COLO668 (cell line): ENCODE measurements at regions not wholly inside any gene's neighbourhood (a gene's known extent, or its start where the extent isn't known, plus 50 kb on each side); places are given as distances from the start of the nearest gene placed in this dataset.

Source experiments
- DNase-seq: peaks from one replicate; lab custom pipeline; 2025; ENCODE audit not compliant: unreplicated experiment; lab: John Stamatoyannopoulos, UW

DNA sequence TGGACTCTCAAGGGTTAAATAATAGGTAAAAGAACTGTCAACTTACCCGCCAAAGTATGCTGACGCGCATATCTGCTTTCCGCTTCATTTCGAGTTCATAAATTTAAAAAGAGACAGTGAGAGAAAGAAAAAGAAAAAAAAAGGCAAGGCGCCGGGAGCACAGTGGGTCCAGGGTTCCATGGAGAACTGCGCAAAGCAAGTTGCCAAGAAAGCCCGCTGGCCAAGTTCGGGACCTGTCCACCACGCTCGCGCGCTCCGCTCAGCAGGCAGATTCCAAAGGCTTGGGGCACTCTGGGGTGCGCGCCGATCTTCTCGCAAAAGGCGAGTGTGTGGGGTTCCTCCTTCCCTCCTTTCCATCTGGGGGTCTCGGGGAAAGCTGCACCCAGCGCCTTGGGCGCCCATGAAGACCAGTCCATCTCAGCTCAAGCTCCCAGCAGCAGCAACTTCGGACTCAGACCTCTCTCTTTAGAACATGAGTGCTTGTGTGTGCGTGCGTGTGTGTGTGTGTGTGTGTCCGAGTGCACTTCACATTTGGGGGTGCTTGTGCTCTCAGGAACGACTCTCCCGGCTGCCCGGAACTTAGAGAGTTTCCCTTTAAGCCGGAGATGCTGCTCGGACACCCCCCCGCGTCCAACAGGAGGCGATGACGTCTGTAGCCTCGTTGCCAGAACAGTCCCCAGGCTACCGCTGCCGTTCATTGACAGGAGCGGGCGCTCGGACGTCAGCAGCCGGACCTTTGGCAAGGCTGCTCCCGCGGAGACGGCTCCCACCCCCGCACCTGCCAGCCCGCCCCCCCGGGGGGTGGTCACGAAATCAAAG, 180.0 kb downstream of the TBXT start:
- no peak for DNase-seq

DNA sequence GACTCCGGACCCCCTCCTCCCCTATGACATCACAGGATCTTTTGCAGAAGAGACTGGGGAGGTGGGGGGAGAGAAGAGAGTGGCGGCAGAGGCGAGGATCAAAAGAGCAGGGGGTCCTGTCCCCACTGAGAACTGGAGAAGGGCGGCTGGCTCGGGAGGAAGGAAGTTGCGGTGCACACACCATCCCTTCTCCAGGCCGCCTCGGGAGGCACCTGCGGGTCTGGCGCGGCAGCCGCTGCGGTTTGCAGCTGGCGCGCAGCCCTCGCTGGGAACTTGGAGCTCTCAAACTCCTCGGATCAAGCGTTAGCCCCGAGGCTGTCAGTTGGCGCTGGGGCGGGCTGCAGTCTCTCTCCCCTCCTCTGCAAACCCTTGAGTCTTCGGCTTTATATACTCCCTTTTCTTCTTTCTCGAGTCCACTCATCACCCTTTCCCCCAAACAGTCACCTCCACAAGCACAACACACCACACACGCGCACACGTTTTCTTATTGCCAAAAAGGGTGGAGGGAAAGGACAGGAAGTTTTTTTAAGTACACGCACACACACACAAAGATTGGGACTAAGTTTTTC, 180.7 kb downstream of the TBXT start:
- no peak for DNase-seq

DNA sequence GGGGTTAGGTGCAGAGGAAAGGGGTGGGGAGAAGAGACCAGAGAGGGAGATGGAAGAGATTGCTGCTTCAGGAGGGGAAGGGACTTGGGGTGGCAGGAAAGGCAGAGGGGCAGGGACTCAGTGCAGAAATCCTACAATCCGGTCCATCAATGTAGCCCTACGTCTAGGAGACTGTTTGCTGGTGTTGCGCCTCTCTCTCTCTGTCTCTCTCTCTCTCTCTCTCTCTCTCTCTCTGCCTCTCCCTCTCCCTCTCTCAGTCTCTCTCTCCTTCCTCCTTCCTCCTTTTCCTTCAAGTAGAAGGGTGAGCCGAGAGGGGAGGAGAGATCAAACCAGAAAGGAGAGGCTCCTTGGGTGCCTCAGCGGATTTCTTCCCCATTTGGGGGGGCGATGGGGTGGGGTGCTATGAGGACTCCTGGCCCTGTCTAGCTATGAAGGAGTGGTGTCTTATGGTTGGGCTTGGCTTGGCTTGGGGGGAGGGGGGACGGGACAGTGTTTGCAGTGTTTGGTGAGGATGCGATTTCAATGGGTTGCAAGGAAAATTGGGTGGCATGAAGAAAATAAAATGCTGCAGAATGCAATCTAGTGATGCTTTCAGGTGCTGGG, 181.2 kb downstream of the TBXT start:
- no peak for DNase-seq

DNA sequence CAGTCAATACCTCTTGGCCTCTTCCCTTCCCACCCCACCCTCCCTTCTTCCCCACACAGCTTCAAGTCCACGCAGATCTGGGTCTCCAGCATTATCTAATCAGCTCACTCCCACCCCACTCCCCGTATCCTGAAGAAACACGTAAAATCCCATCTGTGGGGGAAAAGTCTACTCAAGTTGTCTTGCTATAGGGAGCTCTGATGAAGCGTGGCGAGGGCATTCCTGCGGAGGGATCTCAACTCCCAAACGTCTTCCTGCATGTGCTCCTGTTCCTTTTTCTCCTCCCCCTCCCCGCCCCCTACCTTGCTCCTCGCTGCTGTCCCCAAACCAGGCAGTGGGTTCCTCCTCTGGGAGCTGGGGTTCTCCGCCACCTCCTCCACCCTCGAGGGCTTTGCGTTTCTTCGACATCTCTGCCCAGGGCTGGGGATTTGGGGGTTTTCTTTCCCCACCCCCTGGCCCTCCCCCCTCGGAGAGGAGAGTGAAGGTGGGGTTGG, 181.8 kb downstream of the TBXT start:
- no peak for DNase-seq

DNA sequence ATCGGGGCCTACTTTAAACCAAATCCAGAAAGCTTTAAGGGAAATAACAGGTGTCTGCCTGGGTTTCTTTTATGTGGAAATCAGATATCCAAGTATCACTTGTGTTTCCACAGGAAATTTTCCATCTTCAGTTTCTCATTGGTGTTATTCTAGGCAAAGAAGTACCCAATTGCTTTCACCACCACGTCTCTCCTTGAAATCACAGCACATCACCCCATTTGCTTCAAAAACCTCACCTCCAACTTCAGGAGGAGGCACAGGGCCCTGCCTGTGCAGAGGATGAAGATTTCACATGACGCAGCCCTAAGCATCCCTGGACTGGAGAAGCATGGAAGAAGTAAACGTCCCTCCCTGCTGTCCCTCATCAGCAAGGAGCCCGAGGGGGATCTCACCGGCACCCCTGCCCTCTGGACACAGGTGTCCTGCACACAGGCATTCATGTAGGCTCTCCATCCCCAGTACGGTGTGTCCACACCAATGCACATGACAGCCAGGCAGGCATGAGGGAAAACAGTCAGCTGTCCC, 182.3 kb downstream of the TBXT start:
- no peak for DNase-seq

DNA sequence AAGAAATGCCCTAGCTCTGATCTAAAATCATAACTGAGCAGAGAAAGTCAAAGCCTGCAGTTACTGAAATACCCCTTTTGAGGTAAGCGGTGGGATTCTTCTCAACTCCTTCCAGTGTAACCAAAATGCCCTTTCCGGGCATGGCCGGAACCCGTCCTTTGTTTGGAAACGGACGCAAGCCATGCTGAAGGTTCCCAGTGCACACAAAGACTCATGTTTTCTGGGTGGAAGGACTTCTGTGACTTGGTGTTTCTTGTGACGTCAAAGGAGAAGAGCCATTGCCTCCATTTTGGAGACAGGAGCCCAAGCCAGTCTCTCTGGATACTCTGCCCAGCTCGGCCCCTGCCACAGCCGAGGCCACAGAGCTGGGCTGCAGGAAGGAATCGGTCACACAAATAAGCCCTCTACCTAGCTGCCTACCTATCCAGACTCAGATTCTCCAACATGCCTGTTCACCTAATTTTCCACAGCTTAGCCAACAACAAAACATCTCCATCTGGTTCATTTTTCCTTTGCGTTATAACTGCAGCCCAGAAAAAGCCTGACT, 182.8 kb downstream of the TBXT start:
- DNase-seq, result no peak

DNA sequence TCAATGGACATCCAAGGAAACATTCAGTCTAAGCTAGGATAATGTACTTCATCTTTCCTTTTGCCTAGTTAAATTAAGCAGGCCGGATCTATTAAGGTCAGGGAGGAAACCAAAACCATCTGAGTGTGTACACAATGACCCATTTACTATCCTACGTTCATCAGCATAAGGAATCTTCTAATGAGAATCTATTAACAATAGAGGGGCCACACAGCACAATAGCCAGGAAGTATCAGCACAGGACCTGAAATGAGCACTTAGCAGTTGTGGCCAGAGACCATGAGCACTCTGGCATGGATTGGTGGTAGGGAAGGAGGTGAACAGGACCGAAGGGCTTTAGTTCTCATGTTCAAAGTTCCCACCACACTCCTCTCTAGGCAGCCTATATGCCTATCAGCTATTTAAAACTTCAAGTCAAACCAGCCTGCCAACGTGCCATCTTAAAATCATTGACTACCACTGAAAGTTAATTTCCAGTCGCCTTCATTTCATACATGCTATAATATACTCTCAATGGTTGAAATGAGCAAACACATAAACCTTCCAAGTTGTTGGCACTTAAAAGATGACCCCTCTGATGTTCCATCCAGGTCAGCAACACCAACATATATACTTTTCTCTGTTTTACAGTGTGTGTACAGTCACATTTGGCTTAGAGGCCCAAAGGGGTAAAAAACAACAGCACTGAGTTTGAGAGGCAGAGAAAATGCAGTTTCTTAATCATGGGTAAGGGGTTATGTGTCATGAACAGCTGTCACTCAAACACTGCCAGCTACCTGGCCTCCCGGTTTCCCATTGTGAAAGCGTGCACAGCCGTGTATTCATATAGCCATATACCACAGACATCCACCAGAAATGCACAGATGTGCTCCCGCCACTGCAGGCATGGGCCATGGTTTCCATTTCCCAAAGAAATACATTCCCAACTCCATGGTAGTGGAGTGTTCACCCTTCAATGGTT, 184.3 kb downstream of the TBXT start:
- DNase-seq, result no peak

DNA sequence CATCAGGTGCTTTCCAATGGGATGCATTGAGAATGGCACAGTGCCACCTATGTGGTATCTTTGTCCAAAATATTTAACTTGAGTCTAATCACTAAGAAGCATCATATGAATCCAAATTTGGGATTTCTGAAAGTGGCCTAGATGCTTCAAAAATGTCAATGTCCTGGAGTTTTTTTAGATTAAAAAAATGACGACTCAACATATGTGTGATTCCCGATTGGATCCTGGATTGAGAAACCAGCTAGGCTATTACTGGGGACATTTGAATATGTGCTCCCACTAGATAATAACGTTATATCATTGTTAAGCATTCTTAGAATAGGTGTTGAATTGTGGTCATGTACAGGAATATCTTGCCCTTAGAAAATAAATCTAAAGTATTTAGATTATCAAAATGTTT, 189.2 kb downstream of the TBXT start:
- no peak for DNase-seq

DNA sequence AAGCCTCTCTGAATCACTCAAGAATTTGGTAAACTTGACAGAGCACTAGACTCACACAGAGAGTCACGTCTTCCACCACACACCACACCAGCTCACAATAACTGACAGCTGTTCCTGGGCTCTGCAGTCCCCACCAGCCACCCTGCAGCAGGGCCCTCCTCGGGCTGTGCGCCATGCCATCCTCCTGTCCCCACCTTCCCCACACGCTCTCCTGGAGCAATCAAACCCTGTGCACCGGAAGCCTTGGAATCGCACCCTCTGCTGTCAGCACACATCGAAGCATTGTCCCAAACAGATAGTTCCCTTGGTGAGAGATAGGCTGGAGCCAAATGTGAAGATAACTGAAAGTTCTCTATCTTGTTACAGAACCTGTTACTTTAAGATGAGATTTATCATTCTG, 191.0 kb downstream of the TBXT start:
- no peak for DNase-seq

DNA sequence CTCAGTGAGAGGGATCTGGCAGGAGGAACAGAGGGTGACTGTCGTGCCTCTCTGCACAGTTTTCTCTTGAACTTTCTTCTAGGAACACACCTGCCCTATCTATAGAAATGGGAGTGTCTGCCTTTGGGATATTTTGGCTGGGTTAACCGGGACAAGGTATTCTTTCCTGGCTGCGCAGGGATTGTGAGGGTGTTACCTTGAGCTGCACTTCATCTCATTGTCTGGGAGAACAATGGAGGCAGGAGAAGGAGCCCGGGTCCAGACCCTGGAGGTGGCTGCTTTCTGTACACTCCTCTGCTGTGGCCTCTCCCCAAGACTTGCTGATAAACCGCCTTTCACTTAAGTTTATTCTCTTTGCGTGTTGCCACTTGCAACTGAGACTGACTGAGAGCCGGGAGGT, 192.8 kb downstream of the TBXT start:
- no peak for DNase-seq

DNA sequence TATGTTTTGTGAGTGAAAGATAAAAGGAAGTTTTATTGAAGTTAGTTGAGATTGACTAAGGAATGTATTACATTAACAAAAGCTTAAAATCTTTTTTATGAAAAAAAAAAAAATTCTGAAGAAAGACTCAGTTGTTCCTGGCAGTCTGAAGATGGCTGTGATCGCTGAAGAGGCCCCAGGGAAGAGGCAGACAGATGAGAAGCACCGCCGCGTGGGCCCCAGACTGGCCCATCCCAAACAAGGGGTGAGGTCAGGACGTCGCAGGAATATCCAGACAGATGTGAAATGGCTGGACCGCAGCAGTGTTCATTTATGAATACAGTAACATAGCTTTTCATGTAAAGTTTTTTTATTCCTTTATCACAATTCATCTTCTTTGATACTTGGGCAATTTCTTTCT, 194.2 kb downstream of the TBXT start:
- DNase-seq, result no peak

DNA sequence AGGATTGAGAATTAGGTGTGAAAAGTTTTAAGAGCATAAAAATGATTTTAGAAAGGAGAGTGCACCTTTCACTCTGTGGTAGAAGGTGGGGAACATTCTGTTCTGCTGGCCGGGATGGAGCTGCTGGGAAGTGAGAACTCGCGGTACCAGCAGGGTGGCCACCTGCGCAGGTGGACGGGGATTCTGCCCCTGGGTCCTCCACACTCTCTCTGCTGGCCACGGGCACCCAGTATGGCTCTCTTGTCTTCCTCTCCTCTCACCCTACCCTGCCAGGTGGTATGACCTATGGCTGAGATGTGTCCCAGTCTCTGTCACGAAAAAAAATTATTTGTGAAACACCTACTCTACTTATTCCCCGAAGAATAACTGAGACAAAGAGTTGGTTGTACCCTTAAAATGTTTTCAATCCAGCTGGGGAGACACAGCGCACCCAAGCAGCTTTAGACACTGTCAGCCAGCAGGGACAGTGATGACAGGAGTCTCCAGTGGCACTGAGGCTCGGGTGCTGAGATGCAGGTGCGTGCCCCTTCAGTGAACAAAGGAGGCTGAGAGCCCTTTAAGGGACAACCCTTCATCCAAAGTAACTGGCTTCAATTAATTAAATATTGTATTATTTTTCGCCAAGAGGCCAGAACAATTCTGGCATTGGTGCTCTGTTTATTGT, 195.4 kb downstream of the TBXT start:
- no peak for DNase-seq

DNA sequence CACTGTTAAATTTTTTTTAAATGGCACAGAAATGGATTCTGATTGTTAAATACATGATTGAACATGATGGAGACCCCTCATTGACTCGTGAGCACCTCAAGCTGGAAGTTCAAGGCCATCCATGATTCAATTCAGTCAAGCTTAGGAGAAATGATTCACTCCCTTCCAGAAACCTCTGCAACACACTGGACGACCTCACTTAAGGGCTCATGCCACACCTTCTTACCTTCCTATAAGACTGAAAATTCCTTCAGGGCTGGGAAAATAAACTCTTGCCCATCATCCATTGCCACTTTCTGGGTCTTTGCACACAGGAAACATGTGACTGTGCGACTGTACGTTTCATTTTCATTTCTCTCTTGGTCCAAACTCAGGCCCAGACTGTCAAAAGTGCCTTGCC, 196.4 kb downstream of the TBXT start:
- DNase-seq, result no peak

DNA sequence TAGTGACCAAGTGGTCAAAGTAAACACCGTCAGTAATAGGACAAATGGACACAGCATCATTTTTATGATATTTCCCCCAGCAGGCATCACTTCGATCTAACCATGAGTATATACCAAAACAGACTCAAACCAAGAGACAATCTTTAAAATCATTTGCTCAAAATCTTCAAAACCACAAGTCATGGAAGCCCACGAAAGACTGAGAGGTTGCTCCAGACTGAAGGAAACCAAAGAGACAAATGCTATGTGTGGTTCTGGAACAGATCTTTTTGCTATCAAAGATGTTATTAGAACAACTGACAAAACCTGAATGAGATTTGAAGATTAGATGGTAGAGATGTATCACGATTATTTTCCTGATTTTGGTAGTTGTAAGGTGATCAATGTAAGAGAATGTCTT, 197.7 kb downstream of the TBXT start:
- no peak for DNase-seq

DNA sequence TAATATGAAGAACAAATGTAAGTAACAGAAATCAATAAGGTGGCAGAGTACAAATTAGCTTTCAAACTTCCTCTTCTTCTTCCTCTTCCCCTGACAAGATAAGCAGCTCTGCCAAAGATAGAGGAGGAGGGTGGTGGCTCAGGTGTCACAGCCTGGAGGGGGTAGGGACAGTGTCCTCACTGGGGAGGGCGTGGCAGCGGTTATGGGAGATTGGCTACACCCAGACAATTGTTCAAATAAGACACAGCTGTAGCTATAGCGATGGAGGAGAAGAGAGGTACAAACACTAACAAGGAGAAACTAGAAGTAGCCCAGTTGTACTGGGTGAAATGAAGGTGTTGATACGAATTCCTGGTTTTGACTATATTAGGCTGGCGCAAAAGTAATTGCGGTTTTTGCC, 198.5 kb downstream of the TBXT start:
- no peak for DNase-seq

DNA sequence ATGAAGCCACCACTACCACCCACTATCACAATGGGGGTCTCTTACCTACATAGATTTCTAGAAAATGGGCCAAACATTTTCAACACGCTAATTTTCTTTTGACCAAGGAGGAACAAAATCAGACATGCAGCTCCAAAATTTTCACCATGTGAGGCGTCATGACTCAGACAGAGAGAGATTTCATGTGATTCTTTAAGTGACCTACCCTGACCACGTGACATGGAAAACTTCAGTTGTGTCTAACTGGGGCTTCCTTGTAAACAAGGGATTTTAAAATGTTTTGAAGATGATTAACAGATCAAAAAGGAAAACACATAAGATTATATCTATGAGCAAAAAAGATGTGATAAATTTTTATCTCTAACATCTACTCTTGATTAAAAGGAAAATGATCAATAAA, 199.2 kb downstream of the TBXT start:
- no peak for DNase-seq

DNA sequence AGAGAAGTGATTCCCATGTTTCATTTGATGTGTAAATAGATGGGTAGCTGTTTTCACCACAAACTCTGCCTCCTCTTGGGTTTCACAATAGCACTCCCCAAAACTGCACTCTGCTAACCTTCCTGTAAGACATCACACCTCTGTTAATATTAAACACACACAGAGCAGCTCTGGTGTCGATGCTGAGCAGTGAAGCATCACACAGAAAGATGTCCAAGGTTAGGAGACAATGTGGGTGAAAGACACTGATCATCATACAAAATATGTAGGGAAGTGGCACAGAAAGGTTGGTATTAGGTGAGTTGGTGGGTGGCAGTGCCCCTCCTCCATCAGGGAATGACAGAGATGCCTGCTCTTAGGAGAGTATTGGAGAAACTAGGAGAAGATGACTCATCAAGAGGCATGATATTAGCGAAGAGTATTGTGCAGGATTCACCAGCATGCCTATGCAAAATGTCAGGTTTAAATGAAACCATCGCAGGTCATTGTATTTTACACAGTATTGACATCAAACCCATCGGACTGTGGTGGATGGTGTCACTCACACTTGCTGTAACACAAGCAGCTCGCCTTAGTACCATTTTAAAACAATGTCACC, 199.7 kb downstream of the TBXT start:
- DNase-seq, result no peak

DNA sequence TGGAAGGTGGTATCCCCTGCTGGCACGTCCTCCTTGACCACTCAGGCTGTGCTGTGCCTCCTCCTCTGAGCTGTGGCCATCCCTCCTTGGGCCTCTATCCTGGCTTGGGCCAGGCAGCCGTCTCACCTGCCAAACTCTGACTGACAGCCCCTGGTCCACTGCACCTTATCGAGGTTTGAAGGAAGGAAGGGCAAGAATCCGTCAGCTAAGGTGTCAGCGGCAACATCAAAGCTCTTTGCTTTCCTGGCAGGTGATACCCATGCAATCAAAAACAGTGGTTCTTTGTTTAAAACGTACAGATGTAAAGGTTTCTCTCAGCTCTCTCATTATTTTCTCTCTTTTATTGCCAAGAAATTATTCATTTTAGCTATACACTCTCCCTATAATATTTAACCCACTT, 203.9 kb downstream of the TBXT start:
- DNase-seq, result no peak

DNA sequence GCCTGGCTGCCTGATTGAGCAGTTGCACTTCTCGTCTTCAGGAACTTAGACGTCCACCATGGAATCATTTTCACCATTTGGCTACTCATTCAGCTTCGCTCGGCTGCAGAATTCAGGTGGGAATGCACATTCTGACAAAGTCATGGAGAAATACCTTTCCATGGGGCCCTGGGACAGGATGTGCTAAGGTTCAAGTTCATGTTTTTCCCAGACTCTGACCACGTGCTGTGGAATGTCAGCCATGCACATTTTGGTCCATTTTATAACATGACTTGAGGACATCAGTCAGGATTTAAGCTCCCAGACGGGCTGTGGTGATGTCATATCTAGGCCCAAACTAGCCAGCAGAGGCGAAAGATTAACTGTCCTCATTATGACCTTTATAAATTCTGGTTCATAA, 205.3 kb downstream of the TBXT start:
- no peak for DNase-seq

DNA sequence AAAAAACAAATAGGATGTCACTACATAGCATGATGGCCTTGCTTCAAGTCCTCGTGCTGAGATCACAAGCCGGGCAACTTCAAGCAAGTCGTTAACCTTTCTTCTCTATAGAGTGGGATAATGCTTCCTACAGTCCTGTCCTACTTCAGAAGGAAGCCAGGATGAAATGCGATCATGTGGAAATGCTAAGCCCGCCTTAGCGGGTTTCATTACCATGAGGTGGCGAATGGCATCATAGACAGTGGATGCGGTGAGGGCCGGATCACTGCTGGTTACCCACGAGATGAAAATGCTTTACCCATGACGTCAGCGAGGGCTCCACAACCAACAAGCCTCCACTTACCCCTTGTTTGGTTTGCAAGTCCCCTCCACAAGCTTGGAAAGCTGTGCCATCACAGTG, 206.4 kb downstream of the TBXT start:
- DNase-seq, result no peak
